HepG2 (cell line): ENCODE measurements at regions not wholly inside any gene's neighbourhood (a gene's known extent, or its start where the extent isn't known, plus 50 kb on each side); places are given as distances from the start of the nearest gene placed in this dataset.

ENCODE experiments used
- ATAC-seq: fragments of 200-7000 bp; cut with Tn5 transposase; 3 replicates; pipeline ENCODE4 v1.9.1; 2020; ENCODE audit warnings: mild to moderate bottlenecking, moderate library complexity
- BruUV-seq: library from RNA; stranded (reverse); fragments of 400-500 nt; replicated peaks from 2 replicates; lab custom pipeline; 2021; lab: Mats Ljungman, UMichigan
- CTCF ChIA-PET: fragments of 300-600 bp; formaldehyde crosslinking; extraction: SDS; loops from one replicate; lab custom pipeline; 2021; ENCODE audit warnings: low total read pairs, inconsistent platforms, low intra/inter-chr PET ratio; lab: Yijun Ruan, JAX
- POLR2A ChIA-PET: fragments of 350-600 bp; sonication (Branson Sonifier 250); formaldehyde crosslinking; loops from one replicate; lab custom pipeline; 2020; ENCODE audit warnings: antibody characterized with exemption, inconsistent platforms; lab: Yijun Ruan, JAX
- DNase-seq: peaks from one replicate; pipeline ENCODE4 v3.0.0-alpha.2; 2015; ENCODE audit warnings: low spot score
- FAIRE-seq: peaks from 3 replicates; lab custom pipeline; 2011; peaks lifted over from hg19 to GRCh38; lab: Jason Lieb, UNC
- H2AFZ ChIP-seq: one replicate; pipeline ENCODE4 v1.6.1; 2011; ENCODE audit warnings: low read length, inconsistent platforms
- H3K27ac ChIP-seq: fragments of 300-600 bp; 3 replicates; pipeline ENCODE4 v1.8.0; 2011; ENCODE audit warnings: mixed run types, mild to moderate bottlenecking, mixed read lengths, low read length, inconsistent platforms; ENCODE audit not compliant: insufficient read depth; ENCODE audit errors: extremely low read length
- H3K27me3 ChIP-seq, 2 experiments: fragments of 200-600 bp in 1 of 2; 2 replicates in 1 of 2; 3 replicates in 1 of 2; pipeline versions ENCODE4 v1.6.0 to v1.8.0; 2011; ENCODE audit warnings: low read length in 2 of 2, mild to moderate bottlenecking in 2 of 2, moderate library complexity in 2 of 2, inconsistent platforms in 1 of 2; ENCODE audit not compliant: insufficient read depth in 2 of 2, control insufficient read depth in 1 of 2
- H3K36me3 ChIP-seq, 2 experiments: fragments of 200-600 bp in 1 of 2; replicated peaks in 1 of 2; 2 replicates in 1 of 2; 3 replicates in 1 of 2; pipeline versions ENCODE4 v1.5.1 to v1.8.0; 2011; ENCODE audit warnings: low read length in 2 of 2, inconsistent platforms in 1 of 2; ENCODE audit not compliant: insufficient read depth in 2 of 2, control insufficient read depth in 1 of 2
- H3K4me1 ChIP-seq: 2 replicates; pipeline ENCODE4 v1.5.1; 2012; ENCODE audit warnings: low read length, inconsistent platforms; ENCODE audit not compliant: insufficient read depth
- H3K4me2 ChIP-seq: 2 replicates; pipeline ENCODE4 v1.6.0; 2011; ENCODE audit warnings: low read depth, low read length, inconsistent platforms
- H3K4me3 ChIP-seq, 3 experiments: fragments of 200-600 bp in 1 of 3; sonication (generic), shearing (Covaris generic) in 1 of 3; replicated peaks in 1 of 3; 2 replicates each; pipeline ENCODE4 v1.5.1; 2011 to 2016; ENCODE audit warnings: low read length in 3 of 3, inconsistent platforms in 2 of 3, low read depth in 2 of 3, mild to moderate bottlenecking in 2 of 3, control low read depth in 1 of 3, mixed read lengths in 1 of 3; ENCODE audit not compliant: insufficient read depth in 1 of 3
- H3K79me2 ChIP-seq: one replicate; pipeline ENCODE4 v1.6.1; 2011; ENCODE audit warnings: low read length, inconsistent platforms; ENCODE audit not compliant: insufficient read depth
- H3K9ac ChIP-seq: 2 replicates; pipeline ENCODE4 v1.6.0; 2011; ENCODE audit warnings: mild to moderate bottlenecking, low read depth, low read length, inconsistent platforms; ENCODE audit not compliant: insufficient read depth
- H3K9me3 ChIP-seq: 2 replicates; pipeline ENCODE4 v1.5.1; 2012; ENCODE audit warnings: mild to moderate bottlenecking, low read length
- H4K20me1 ChIP-seq: 2 replicates; pipeline ENCODE4 v1.6.0; 2011; ENCODE audit warnings: inconsistent platforms, mild to moderate bottlenecking, low read length, moderate library complexity; ENCODE audit not compliant: insufficient read depth
- BORCS8-MEF2B ChIP-seq: sonication (generic); formaldehyde crosslinking; IDR thresholded peaks from 2 replicates; pipeline ENCODE4 v1.8.0; 2022; ENCODE audit warnings: mild to moderate bottlenecking, missing genetic modification reagents
- EZH2 ChIP-seq: conservative IDR thresholded peaks from 2 replicates; pipeline ENCODE4 v1.6.1; 2012; ENCODE audit warnings: mild to moderate bottlenecking, low read depth, low read length, moderate library complexity
- GTF3A ChIP-seq: sonication (generic); formaldehyde crosslinking; conservative IDR thresholded peaks from 2 replicates; pipeline ENCODE4 v1.4.0; 2020; ENCODE audit warnings: mild to moderate bottlenecking, missing genetic modification reagents
- IRX3 ChIP-seq: sonication (generic); formaldehyde crosslinking; IDR thresholded peaks from 2 replicates; pipeline ENCODE4 v1.8.1; 2023; ENCODE audit warnings: mild to moderate bottlenecking, low read depth, missing genetic modification reagents, borderline replicate concordance
- JUND ChIP-seq: sonication (generic); formaldehyde crosslinking; IDR thresholded peaks from 2 replicates; pipeline ENCODE4 v1.8.0; 2022; ENCODE audit warnings: mild to moderate bottlenecking, missing genetic modification reagents
- MED1 ChIP-seq: sonication (generic); formaldehyde crosslinking; IDR thresholded peaks from 2 replicates; pipeline ENCODE4 v1.4.0; 2020; ENCODE audit warnings: missing genetic modification reagents
- MEIS2 ChIP-seq: sonication (generic); formaldehyde crosslinking; IDR thresholded peaks from 2 replicates; pipeline ENCODE4 v1.9.0; 2021; ENCODE audit warnings: mild to moderate bottlenecking, missing genetic modification reagents
- NFKBIZ ChIP-seq: IDR thresholded peaks from 2 replicates; pipeline ENCODE4 v1.6.1; 2018; ENCODE audit warnings: missing genetic modification reagents, missing compliant biosample characterization
- NR2C2 ChIP-seq: sonication (generic); formaldehyde crosslinking; IDR thresholded peaks from 2 replicates; pipeline ENCODE4 v1.4.0; 2020; ENCODE audit warnings: missing genetic modification reagents, mild to moderate bottlenecking, moderate library complexity, borderline replicate concordance
- PBX2 ChIP-seq: IDR thresholded peaks from 2 replicates; pipeline ENCODE4 v1.6.1; 2016; ENCODE audit warnings: control low read depth
- RBM22 ChIP-seq: fragments of 200-400 bp; formaldehyde crosslinking; optimal IDR thresholded peaks from 2 replicates; pipeline ENCODE3; 2017; ENCODE audit warnings: mild to moderate bottlenecking, low read length, moderate library complexity
- RFXAP ChIP-seq: sonication (generic); formaldehyde crosslinking; IDR thresholded peaks from 2 replicates; pipeline ENCODE4 v1.4.0; 2020; ENCODE audit warnings: missing genetic modification reagents, borderline replicate concordance
- THRA ChIP-seq: sonication (generic); formaldehyde crosslinking; IDR thresholded peaks from 2 replicates; pipeline ENCODE4 v1.4.0; 2020; ENCODE audit warnings: missing genetic modification reagents, borderline replicate concordance
- ZC3H13 ChIP-seq: sonication (generic); formaldehyde crosslinking; IDR thresholded peaks from 2 replicates; pipeline ENCODE4 v1.8.1; 2023; ENCODE audit warnings: mild to moderate bottlenecking, missing genetic modification reagents, moderate library complexity
- ZFP82 ChIP-seq: sonication (generic); formaldehyde crosslinking; IDR thresholded peaks from 2 replicates; pipeline ENCODE4 v1.5.1; 2020; ENCODE audit warnings: mild to moderate bottlenecking, missing genetic modification reagents, borderline replicate concordance
- ZSCAN12 ChIP-seq: sonication (generic); formaldehyde crosslinking; IDR thresholded peaks from 2 replicates; pipeline ENCODE4 v1.9.0; 2021; ENCODE audit warnings: mild to moderate bottlenecking, missing genetic modification reagents
- WGBS: methylation state at CpG from one replicate; pipeline ENCODE4 v1.1.6; 2017; ENCODE audit warnings: low lambda C conversion rate; 5-methylcytosine and 5-hydroxymethylcytosine counted together
- in situ Hi-C: cut with HindIII; loops from 2 replicates; pipeline ENCODE4 v1.10.0; 2017; ENCODE audit warnings: low pct_unique_long_range_greater_than_20kb; ENCODE audit not compliant: extremely low pct_ligation_motif_present
- intact Hi-C: fragments of 100-400 bp; cut with micrococcal nuclease; formaldehyde crosslinking; loops from one replicate; pipeline ENCODE4 v1.10.0; 2022; ENCODE audit not compliant: unreplicated experiment
- TF ChIP-seq, protein P1 (sequence below): sonication (generic); formaldehyde crosslinking; IDR thresholded peaks from 2 replicates; pipeline ENCODE4 v1.5.0; 2020; ENCODE audit warnings: mild to moderate bottlenecking, missing genetic modification reagents
- TF ChIP-seq, protein P2 (sequence below): IDR thresholded peaks from 2 replicates; pipeline ENCODE4 v1.6.1; 2012; ENCODE audit warnings: low read depth, low read length, improper control_type of control experiment

GRCh38 chr12:126212824-126213223, 1147.6 kb downstream of the AACS start (continued):
- TF ChIP-seq THRA (CRISPR knock-in tag) (no peak), NR2C2 (CRISPR knock-in tag) (no peak), RBM22 (no peak), JUND (no peak), BORCS8-MEF2B (CRISPR knock-in tag) (no peak), ZC3H13 (CRISPR knock-in tag) (no peak)
- TF ChIP-seq, protein P1, sequence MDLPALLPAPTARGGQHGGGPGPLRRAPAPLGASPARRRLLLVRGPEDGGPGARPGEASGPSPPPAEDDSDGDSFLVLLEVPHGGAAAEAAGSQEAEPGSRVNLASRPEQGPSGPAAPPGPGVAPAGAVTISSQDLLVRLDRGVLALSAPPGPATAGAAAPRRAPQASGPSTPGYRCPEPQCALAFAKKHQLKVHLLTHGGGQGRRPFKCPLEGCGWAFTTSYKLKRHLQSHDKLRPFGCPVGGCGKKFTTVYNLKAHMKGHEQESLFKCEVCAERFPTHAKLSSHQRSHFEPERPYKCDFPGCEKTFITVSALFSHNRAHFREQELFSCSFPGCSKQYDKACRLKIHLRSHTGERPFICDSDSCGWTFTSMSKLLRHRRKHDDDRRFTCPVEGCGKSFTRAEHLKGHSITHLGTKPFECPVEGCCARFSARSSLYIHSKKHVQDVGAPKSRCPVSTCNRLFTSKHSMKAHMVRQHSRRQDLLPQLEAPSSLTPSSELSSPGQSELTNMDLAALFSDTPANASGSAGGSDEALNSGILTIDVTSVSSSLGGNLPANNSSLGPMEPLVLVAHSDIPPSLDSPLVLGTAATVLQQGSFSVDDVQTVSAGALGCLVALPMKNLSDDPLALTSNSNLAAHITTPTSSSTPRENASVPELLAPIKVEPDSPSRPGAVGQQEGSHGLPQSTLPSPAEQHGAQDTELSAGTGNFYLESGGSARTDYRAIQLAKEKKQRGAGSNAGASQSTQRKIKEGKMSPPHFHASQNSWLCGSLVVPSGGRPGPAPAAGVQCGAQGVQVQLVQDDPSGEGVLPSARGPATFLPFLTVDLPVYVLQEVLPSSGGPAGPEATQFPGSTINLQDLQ = no peak

DNA sequence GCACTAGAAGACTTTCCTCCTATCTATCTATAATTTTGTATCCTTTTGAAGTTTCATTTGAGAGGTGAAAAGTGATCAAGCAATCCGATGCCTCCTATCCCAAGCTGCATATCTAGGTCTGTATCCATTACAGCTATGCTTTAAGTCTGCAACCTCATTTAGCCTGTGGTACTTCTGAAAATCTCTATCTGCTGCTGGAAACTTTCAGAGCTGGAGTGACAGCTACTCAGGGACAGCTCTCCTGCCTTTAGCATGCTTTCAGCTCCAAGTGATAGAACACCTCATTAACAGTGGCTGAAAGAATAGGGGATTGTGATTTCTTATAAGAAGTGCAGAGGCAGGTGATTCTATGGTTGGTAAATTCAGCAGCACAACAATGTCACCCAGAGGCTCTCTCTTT, 1153.5 kb downstream of the AACS start:
- no peak for ATAC-seq
- WGBS = 0% methylated on average over 1 of the region's 1 CpG
- in situ Hi-C loops = no loop called here
- H3K79me2 ChIP-seq = no peaks in the 10 kb centered on the region
- POLR2A ChIA-PET = no interaction called here
- intact Hi-C loops = no loop called here
- TF ChIP-seq ZSCAN12 (no peak), EZH2 (no peak), MEIS2 (CRISPR knock-in tag) (no peak), ZFP82 (CRISPR knock-in tag) (no peak), MED1 (CRISPR knock-in tag) (no peak), GTF3A (CRISPR knock-in tag) (no peak), IRX3 (CRISPR knock-in tag) (no peak), PBX2 (CRISPR knock-in tag) (no peak), NFKBIZ (CRISPR knock-in tag) (no peak), RFXAP (CRISPR knock-in tag) (no peak)
- TF ChIP-seq, protein P2, sequence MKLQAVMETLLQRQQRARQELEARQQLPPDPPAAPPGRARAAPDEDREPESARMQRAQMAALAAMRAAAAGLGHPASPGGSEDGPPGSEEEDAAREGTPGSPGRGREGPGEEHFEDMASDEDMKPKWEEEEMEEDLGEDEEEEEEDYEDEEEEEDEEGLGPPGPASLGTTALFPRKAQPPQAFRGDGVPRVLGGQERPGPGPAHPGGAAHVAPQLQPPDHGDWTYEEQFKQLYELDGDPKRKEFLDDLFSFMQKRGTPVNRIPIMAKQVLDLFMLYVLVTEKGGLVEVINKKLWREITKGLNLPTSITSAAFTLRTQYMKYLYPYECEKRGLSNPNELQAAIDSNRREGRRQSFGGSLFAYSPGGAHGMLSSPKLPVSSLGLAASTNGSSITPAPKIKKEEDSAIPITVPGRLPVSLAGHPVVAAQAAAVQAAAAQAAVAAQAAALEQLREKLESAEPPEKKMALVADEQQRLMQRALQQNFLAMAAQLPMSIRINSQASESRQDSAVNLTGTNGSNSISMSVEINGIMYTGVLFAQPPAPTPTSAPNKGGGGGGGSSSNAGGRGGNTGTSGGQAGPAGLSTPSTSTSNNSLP = no peak
- no peaks in the 10 kb centered on the region for H4K20me1 ChIP-seq
- FAIRE-seq = no peak
- H3K9ac ChIP-seq = no peak overlapping the region
- CTCF ChIA-PET = no interaction called here
- no peaks in the 10 kb centered on the region for H3K36me3 ChIP-seq
- no peak overlapping the region for H3K27ac ChIP-seq
- H2AFZ ChIP-seq = no peak overlapping the region
- no peak overlapping the region for H3K4me2 ChIP-seq
- BruUV-seq = no TSS peak
- H3K27me3 ChIP-seq = no peaks in the 10 kb centered on the region
- H3K4me3 ChIP-seq = no peak overlapping the region
- no peaks in the 10 kb centered on the region for H3K4me1 ChIP-seq
- H3K9me3 ChIP-seq = peaks cover 92% of the 10 kb centered on the region
- no peak for DNase-seq
